ENCODE measurements at regions not wholly inside any gene's neighbourhood (a gene's known extent, or its start where the extent isn't known, plus 50 kb on each side); places are given as distances from the start of the nearest gene placed in this dataset.

- no peak for TF ChIP-seq CTCF (IDR thresholded peaks at IDR 0.05)
- no peak for TF ChIP-seq POLR2AphosphoS5 (IDR thresholded peaks at IDR 0.05)
Observed at GRCh38 chr1:238005116-238005515, 114.4 kb upstream of the ZP4 start.
